ENCODE measurements at regions not wholly inside any gene's neighbourhood (a gene's known extent, or its start where the extent isn't known, plus 50 kb on each side); places are given as distances from the start of the nearest gene placed in this dataset.
"Not testable (repeated sequence)": the region's sequence is repeated elsewhere in the genome, so short reads cannot be mapped to it uniquely, and the experiment has no call there.

DNA sequence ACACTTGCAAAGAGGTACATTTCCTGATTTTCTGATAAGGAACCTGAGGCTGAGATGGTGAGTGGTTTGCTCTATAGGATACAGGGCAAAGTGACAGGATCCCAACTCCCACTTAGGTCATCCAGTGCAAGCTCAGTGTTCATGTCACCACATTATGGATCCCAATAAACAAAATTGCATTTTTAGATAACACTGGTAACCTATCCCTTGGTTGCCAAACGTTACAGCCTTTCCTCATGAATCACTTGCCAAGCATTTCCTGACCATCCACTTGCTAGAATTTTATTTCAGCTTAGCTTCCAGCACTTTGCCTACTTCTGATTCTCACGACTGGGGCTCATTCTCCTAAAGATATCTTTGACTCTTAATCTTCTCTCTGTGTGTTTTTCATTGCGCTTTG lies 131.4 kb upstream of the ODAD2 start:
- DNase-seq = no peak

DNA sequence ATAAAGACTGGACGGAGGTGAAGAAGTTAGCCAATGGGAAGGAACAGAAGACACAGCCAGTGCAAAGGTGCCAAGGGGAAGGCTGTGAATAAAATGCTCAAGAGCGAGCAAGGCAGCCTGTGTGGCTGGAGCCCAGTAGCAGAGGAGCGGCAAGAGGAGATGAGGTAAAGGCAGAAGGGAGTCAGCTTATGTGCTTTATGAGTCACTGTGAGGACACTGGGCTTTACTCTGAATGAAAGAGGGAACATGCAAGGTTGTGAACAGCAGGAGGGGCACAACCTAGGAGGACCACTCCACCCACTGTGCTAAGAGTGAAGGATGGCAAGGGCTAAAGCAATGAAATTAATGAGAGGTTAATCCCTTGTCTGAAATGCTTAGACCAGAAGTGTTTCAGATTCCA lies 129.0 kb upstream of the ODAD2 start:
- no peak for DNase-seq

DNA sequence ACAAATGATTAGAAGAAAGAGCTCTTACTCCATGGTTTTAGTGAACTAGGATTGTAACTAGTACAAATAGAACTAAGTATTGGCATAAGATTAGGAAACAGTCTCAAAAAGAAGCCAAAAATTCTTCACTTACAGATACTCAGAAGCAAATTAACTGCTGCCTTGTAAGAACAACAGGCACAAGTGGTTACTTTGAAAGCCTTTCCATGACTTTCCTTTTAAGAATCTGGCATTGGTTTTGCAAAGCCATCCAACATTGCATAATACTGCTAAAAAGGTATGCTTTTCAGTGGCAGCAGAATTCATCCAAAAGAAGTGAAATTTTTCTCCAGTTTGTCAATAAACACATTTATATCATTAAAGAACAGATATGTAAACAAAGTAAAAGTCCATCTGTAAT lies 126.8 kb upstream of the ODAD2 start:
- DNase-seq = no peak

DNA sequence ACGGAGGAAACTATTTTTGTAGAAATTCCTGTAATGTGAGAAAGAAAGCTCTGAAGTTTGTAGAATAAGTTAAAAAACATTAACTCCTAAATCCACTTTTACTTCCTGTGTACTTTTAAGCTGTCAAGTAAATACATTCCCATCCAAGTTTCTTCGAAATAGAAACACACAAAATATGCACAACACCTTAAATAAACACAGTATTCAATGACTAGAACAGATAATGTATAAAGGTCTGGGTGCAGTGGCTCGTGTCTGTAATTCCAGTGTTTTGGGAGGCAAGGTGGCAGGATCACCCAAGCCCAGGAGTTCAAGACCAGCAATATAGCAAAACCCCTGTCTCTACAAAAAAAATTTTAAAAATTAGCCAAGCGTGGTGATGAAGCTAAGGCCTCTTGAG lies 121.9 kb upstream of the ODAD2 start:
- no peak for DNase-seq

DNA sequence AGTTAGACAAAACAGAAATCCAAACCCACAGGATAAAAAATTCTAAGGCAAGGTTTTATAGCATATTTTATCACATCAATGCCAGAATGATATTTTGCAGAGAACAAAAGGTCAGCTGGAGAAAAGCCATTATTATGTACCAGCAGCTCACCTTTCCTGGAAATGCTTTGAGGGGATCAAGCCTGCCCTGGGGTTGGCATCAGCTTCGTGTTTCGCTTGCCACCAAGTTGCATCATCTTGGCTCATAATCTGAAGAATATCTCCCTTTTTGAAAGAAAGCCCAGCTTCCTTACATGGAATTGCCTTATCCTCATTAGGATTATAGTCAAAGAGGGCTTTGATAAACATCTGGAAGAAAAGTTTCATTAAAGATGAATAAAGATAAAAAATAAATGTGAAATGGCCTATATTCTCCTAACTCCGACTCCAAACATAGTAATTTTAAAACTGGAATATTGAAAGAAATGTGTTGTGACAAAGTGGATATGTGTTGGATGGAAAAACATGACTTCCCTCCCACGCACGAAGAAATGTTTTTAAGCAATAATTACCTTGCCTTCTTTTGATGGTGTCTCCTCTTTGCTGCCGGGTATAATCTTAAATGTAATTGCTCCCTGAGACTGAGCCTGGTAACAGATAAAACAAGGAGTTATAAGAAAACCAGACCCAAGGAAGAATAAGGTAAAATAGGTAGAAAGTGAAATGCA lies 121.3 kb upstream of the ODAD2 start:
- no peak for DNase-seq

DNA sequence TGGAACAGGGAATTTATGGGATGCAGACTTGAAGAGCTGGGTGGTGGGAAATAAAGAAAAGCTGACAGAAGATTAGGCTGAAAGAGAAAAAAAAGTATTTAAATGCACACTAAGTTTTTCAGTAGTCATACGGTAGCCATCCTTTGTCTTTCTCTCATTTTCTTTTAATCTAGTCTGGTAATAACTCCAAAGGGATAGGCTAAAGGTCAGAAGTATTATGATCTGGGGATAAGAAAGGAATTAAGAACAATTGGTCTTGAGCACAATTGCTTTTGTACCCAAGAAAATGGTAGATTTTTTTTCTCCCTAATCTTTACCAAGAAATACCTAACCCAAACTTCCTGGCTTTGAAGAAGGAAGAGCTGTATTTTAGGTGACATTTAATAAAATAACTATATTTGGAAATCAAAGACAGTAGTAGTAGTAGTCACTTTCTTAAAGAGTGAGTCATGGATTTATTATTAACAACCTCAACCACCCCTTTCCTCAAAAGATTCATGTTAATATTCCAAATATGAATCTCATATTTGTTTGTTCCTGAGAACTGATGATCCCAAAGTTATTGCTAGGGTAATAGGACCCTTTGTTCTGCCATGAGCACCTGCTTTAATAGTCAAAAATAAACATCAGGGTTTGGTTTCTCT lies 120.2 kb upstream of the ODAD2 start:
- no peak for DNase-seq

DNA sequence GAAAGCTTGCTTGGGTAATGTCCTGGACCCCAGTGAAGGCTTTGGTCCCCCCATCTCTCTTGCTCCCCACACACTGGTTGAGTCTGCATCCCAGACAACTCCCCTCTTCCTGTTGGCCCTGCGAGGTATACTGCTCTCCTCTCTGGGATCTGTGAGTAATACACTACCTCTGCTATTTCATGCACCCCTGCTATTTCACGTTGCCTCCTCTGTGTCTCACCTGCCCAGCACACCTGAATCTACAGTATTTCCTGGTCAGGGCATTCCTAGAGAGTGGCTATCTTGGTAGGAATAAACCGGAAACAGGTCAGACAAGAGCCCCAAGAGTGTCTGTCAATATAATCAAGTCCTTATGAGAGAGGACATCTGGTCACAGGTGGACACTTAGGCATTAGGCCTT lies 114.3 kb upstream of the ODAD2 start:
- no peak for DNase-seq

DNA sequence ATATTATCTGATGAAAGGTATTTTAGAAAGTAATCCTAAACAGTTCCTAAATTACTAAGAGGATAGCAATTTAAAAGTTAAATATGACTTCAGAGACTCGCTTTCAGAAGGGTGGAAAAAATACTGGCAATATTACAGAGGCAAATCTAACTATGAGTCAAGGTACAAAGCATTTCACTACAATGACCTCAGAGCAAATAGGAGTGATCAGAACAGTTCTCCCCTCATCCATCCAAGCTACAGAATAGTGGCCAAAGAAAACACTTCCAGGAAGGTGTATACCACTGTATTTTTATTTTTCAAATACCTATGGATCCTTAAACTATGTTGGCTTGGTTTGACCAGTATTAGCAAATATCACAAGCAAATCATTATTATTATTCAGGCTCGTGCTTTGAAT lies 112.8 kb upstream of the ODAD2 start:
- DNase-seq = no peak

DNA sequence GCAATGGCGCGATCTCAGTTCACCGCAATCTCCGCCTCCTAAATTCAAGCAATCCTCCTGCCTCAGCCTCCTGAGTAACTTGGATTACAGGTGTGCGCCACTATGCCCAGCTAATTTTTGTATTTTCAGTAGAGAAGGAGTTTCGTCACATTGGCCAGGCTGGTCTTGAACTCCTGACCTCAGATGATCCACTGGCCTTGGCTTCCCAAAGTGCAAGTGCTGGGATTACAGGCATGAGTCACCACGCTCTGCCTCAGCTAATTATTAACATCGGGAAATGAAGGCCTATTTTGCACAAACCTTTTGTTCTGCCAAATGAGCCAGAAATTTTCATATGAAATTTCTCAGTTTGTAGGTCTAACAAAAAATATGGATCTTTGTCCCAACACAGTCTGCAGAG lies 106.7 kb upstream of the ODAD2 start:
- DNase-seq = no peak

DNA sequence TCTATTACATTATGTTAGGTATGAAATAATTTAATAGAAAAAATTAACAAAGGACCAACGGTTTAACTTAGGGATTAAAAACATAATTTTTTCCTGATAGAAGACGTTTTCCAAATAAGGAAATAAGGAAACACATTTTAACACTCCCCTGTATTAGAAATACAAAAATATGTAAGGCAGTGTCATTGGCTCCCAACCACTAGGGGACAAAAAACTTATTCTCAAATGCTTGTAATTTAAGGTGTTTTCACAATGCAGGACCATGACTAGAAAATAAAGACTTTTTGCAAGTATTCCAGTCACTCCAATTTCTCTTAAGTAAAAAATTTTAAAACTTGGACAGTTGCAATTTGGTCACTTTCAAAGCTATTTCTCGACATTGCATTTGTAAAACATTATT lies 98.8 kb upstream of the ODAD2 start:
- no peak for DNase-seq

DNA sequence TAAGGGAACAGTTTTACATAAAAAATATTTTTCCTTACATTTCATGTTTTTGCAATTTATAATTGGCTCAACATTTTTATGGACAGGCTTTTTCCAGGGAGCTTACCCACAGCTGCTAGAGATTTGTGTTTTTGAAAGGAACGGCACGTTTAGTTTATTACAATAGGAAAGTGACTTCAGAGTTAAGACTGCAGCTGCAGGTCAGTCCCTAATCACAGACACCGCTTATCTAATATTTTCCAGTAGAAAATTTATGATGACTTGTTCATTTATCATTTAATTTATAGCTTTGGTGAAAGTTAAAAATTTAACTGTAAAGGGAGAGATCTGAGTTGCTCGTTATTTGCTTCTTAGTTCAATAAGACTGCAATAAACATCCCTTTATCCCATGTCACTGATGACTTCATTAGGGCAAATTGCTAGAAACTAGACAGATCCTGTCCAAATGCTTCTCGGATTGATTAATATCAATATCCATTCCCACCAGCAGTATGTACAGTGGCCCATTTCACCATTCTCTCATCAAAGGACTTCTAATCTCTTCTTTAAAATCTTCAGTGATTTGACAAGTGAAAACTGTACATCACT lies 97.0 kb upstream of the ODAD2 start:
- no peak for DNase-seq

DNA sequence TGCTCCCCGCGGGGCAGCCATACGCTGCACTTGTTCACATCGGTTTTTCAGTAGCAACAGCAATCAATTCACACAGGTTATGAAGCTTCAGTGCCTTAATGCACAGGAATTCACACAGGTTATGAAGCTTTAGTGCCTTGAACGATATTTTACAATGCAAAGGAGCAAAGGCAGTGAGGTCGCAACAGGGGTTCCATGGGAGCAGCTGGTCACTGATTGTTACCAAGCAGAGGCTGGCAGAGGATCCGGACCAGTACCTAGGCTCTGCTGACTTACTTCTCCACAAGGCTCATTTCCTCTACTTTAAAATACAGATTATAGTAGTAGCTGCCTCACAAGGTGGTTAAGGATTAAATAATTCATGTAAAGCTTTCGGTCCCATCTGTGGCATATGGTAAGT lies 95.2 kb upstream of the ODAD2 start:
- no peak for DNase-seq

DNA sequence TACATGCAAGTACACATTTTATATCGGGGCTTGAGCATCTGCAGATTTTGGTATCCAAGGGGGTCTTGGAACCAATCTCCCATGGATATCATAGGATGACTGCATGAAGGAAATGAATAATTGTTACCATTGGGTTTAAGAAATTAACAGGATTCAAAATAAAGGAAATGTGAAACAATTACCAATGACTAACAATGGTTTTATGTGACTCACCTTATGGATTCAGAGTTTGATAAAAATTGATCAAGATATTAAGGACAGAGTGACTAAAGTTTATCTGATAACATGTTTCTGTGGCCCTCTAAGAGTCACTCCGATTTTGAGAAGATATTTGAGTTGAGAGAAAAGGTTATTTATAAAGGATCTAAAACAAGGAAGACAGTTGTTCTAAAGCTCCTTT lies 93.0 kb upstream of the ODAD2 start:
- DNase-seq = no peak

DNA sequence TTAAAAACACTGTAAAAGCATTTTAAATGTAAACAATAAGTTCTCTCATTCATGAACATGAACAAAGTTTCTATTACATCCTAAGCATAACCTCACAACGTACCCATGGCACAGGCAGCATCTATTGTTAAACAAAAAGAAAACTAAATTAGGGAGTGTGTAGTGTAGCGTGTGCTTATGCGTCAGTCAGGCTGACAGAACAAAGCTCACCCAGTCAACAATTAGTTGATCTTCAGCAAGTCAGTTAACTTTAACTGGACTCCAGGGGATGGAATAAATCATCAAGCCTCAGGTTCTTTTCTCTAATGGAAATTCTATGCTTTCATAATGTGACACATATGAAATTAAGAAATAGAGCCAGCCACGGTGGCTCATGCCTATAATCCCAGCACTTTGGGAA lies 91.6 kb upstream of the ODAD2 start:
- no peak for DNase-seq

DNA sequence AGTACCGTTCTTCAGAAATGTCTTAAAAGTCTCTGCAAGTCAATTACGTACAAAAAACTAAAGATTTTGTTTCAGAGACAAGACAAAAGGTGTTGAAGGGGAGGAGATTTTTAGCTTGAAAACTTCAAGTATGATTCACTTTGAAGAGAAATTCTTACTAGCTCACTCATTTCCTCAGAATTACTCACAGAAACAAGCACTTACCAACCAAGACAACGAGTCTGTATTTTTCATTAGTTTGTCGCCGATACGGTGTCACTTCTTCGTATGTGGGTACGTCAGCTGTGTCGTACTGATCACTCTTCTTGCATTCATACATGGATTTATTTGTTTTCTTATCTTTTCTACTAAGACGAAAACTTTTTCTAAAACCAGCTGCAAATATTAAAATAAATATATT lies 90.6 kb upstream of the ODAD2 start:
- DNase-seq = no peak

DNA sequence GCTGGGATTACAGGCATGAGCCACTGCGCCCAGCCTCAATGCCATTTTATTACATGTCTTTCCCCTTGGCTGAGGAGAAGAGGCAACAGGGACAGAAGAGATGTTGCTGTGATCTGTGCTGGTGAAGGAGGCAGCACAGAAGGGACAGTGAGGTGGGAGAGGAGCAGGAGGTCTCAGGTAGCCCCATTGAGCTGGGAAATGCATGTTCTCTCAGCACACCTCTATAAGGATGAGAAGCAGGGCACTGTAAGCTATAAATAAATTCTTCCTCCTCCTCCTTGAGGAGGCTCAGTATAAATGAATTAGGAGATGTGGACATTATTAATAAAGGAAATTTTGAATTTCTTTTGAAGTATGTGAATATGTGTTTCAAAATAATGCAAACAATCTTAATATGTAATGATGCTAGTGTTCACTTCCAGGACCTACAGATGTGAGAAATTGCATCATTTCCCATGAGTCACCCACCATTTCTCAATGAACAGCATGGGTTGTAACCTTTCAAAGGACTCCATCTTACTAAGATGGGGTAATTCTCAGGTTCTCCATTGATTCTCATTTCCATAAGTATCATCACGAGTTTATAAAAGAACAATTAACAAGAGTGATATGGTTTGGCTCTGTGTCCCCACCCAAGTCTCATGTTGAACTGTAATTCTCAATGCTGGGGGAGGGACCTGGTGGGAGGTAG lies 88.9 kb upstream of the ODAD2 start:
- no peak for DNase-seq

DNA sequence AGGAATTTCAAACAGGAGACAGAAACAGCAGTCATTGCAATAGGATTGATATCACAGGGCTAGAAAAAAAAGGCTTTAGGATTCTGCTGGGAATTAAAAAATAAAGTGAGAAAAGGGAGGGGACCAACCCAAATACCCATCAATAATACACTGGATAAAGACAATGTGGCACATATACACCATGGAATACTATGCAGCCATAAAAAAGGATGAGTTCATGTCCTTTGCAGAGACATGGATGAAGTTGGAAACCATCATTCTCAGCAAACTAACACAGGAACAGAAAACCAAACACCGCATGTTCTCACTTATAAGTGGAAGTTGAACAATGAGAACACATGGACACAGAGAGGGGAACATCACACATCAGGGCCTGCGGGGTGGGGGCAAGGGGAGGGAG lies 86.9 kb upstream of the ODAD2 start:
- not testable (repeated sequence) for DNase-seq

DNA sequence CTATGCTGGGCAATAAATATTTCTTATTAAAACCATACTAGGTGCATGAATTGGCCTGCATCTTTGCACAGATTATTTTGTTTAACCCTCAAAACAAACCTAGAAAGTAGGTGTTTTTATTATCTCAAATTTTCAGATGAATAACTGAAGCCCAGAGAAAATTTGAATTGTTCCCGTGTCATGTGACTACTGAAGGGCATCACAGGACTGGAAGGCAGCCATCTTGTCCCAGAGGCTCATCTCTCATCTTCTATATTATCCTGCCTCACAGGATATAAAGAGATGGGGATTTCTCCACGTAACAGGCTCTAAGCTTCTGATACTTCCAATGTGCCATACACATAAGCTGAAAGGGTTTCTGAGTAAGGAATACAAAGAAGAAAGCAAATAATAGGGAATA lies 84.0 kb upstream of the ODAD2 start:
- DNase-seq = no peak

DNA sequence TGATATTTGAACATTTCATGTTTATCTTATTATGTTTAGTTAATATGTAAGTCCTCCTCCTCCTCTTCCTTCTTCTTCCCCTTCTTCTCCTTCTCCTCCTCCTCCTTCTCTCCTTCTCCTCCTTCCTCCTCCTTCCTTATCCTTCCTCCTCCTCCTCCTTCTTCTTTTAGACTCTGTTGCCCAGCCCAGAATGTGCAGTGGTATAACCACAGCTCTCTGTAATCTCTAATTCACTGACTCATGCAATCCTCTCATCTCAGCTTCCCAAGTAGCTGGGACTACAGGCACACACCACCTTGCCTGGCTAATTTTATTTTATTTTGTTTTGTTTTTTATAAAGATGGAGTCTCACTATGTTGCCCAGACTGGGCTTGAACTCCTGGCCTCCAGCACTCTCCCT lies 83.4 kb upstream of the ODAD2 start:
- DNase-seq = no peak

DNA sequence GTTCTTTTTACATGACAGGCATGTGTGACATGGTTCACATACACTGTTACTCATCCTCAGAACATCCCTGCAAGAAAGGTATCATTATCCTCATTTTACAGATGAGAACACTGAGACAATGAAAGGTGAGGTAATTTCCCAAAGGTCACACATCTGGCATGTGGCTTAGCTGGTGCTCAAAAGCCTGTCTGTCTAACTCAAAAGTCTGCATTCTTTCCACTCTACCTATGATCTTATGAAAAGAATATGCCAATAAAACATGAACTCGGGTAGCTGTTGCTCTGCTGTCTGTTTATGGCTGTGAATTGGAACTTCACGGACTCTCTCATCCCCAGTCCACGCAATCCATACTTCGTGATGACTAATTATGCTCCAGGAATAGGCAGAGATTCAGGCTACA lies 79.0 kb upstream of the ODAD2 start:
- DNase-seq = no peak

DNA sequence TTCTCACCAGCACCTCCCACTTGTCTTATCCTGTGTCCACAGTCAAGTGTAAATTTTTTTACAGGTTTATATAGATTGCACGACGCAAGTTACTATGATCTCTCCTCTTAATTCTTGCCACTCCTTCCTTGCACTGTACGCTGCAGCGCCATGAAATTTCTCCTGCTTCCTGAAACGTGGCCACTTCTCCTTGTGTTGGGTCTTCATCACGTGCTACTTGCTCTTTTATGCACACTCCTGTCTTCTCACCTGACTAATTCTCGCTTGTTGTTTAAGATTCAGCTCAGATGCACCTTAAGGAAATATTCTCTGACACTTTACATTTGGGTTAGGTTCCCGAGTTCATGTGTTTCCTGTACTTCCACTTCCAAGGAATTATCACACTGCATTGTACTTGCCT lies 76.5 kb upstream of the ODAD2 start:
- DNase-seq = no peak

DNA sequence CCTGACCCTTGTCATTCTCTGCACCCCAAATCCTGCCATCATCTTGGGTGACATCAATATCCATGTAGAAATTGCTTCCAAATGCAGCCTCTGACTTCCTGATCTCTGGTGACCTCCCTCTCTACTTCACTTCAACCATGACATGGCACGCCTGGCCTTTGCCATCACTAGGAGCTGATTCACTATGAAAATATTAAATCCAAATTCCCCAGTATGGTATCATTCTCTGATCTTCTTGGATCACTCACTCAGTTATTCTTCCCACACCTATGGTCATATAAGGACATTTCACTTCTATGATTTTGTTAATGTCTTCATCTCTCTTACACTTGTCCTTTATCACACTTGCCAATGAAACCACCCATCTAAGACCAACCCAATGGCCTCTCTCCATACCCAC lies 73.7 kb upstream of the ODAD2 start:
- no peak for DNase-seq

DNA sequence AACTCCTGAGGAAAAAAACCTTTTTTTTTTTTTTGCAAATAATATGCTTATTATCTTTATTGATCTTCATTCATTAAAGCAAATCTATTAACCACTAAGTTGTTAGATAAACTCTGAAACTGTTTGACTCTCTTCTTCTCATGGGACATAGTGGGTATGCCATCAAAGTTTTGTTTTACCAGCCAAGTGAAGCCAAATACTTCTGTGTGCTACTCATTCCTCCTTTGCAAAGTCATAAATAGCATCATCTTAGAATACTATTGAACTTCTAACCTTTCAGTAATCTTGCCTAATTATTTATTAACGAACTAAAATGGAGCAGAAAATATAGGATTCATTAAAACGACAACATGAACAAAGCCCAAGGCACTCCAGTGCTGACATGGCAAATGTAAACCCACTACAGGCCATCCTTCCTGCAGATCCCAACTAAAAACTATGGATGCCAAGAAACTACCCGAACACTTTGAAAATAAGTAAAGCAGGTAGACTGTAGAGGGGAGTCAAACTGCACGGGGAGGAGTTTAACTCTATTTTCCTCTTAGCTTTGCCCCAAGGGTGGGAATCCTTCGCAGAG lies 61.2 kb upstream of the ODAD2 start:
- DNase-seq = no peak

DNA sequence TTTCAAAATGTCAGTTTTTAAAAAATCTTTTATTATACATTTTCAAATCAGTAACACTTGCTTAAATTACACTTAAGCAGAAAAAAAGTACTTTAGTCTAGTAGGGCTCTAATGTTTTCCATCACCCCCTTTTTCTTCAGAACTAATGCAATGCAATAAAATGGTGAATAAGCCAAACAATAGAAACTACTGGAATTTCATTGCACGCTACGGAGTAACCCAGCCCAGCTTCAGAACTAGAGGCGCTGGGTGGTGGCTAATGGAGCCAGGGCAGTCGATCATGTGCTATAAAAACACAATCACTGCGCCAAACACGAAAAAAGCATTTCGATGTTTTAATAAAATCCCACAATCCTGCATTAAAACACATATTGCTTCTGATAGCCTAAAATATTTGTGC lies 59.9 kb upstream of the ODAD2 start:
- DNase-seq = no peak
